CD4-positive, alpha-beta T cell (primary cell): ENCODE measurements at regions not wholly inside any gene's neighbourhood (a gene's known extent, or its start where the extent isn't known, plus 50 kb on each side); places are given as distances from the start of the nearest gene placed in this dataset.

Experiments used
- ATAC-seq: fragments of 200-7000 bp; cut with Tn5 transposase; one replicate; pipeline ENCODE4 v1.10.0; 2022; ENCODE audit warnings: mild to moderate bottlenecking; ENCODE audit not compliant: poor library complexity
- CTCF ChIA-PET: fragments of 350-600 bp; sonication (Branson Sonifier 250); formaldehyde crosslinking; loops from one replicate; lab custom pipeline; 2021; ENCODE audit warnings: antibody characterized with exemption, inconsistent platforms; lab: Charles Lee
- POLR2A ChIA-PET: fragments of 350-600 bp; sonication (Branson Sonifier 250); formaldehyde crosslinking; loops from one replicate; lab custom pipeline; 2021; ENCODE audit warnings: antibody characterized with exemption, inconsistent platforms; lab: Charles Lee
- DNase-seq, 14 experiments: peaks; one replicate each; pipeline ENCODE4 v3.0.0-alpha.2; 2013 to 2020; ENCODE audit warnings: mixed read lengths in 2 of 14
- H3K27ac ChIP-seq, 2 donors: one replicate each; pipeline versions ENCODE4 v1.5.1 to v1.7.0; 2013; ENCODE audit warnings: low read length in 2 of 2, low read depth in 1 of 2, mild to moderate bottlenecking in 1 of 2
- H3K27me3 ChIP-seq, 2 experiments: 1 replicate in 1 of 2; 2 replicates in 1 of 2; pipeline versions ENCODE4 v1.6.1 to v1.7.0; 2013; ENCODE audit warnings: low read length in 2 of 2, control low read depth in 1 of 2, mild to moderate bottlenecking in 1 of 2, moderate library complexity in 1 of 2; ENCODE audit not compliant: insufficient read depth in 2 of 2, control insufficient read depth in 1 of 2
- H3K36me3 ChIP-seq: one replicate; pipeline ENCODE4 v1.6.1; 2013; ENCODE audit warnings: low read length, control low read depth; ENCODE audit not compliant: insufficient read depth
- H3K4me1 ChIP-seq: one replicate; pipeline ENCODE4 v1.6.1; 2013; ENCODE audit warnings: low read length, control low read depth; ENCODE audit not compliant: insufficient read depth
- H3K4me3 ChIP-seq: one replicate; pipeline ENCODE4 v1.5.1; 2013; ENCODE audit warnings: mild to moderate bottlenecking, low read length, moderate library complexity
- H3K9me3 ChIP-seq, 2 experiments: 1 replicate in 1 of 2; 2 replicates in 1 of 2; pipeline versions ENCODE4 v1.6.1 to v1.7.0; 2013; ENCODE audit warnings: low read length in 2 of 2, mild to moderate bottlenecking in 2 of 2, control low read depth in 1 of 2, moderate library complexity in 1 of 2; ENCODE audit not compliant: control insufficient read depth in 1 of 2, insufficient read depth in 1 of 2
- H3K27ac Mint-ChIP-seq: one replicate; pipeline ENCODE4 v1.8.0; 2020; ENCODE audit warnings: mixed read lengths
- H3K27me3 Mint-ChIP-seq: one replicate; pipeline ENCODE4 v1.8.0; 2021; ENCODE audit warnings: mixed read lengths
- H3K36me3 Mint-ChIP-seq: one replicate; pipeline ENCODE4 v1.8.0; 2021; ENCODE audit warnings: low read depth, mixed read lengths
- H3K4me1 Mint-ChIP-seq: one replicate; pipeline ENCODE4 v1.8.0; 2021; ENCODE audit warnings: low read depth, mixed read lengths
- H3K4me3 Mint-ChIP-seq: one replicate; pipeline ENCODE4 v1.8.0; 2020; ENCODE audit warnings: mild to moderate bottlenecking, mixed read lengths
- H3K9me3 Mint-ChIP-seq: one replicate; pipeline ENCODE4 v1.8.0; 2020; ENCODE audit warnings: mixed read lengths
- intact Hi-C, 2 experiments: fragments of 100-400 bp; cut with DNase I in 1 of 2; cut with micrococcal nuclease in 1 of 2; formaldehyde crosslinking; loops; one replicate each; pipeline versions ENCODE4 v1.15.1 to v1.9.0; 2023 to 2025; cut with DNase I, micrococcal nuclease
- TF ChIP-seq, protein P1 (sequence below): fragments of 200-600 bp; IDR thresholded peaks from one replicate; pipeline ENCODE4 v1.8.0; 2022; ENCODE audit warnings: antibody characterized with exemption, mild to moderate bottlenecking

DNA sequence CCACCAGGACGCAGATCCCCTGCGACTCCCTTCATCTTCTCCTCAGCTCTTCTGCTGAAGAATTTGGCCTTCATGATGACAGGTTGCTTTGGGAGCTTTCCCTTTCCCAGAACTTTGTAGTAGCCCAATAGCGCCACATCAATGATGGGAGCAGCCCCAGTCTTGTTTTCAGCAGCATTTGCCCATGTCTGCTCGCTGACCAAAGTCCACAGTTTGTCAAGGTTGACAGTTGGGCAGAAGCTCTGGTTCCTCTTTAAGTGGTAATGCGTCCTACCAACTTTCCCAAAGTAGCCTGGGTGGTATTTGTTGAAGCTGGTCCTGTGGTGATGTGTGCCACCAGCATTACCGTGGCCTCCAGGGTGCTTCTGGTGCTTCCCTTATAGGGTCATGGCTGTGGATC lies 62.2 kb downstream of the GCNT4 start:
- Mint-ChIP-seq H3K4me3 (no peak overlapping the region), H3K27ac (no peak overlapping the region), H3K36me3 (no peaks in the 10 kb centered on the region), H3K27me3 (no peaks in the 10 kb centered on the region), H3K9me3 (peaks cover 5% of the 10 kb centered on the region), H3K4me1 (no peaks in the 10 kb centered on the region)
- ChIA-PET POLR2A (no interaction called here), CTCF (no interaction called here)
- H3K4me1 ChIP-seq: no peaks in the 10 kb centered on the region
- intact Hi-C loops: no loop called here
- ATAC-seq: no peak
- H3K9me3 ChIP-seq: peaks cover 0 to 6% of the 10 kb centered on the region in 2 experiments
- no peak for DNase-seq
- no peak overlapping the region for H3K4me3 ChIP-seq
- no peaks in the 10 kb centered on the region for H3K36me3 ChIP-seq
- no peaks in the 10 kb centered on the region for H3K27me3 ChIP-seq
- TF ChIP-seq, protein P1, sequence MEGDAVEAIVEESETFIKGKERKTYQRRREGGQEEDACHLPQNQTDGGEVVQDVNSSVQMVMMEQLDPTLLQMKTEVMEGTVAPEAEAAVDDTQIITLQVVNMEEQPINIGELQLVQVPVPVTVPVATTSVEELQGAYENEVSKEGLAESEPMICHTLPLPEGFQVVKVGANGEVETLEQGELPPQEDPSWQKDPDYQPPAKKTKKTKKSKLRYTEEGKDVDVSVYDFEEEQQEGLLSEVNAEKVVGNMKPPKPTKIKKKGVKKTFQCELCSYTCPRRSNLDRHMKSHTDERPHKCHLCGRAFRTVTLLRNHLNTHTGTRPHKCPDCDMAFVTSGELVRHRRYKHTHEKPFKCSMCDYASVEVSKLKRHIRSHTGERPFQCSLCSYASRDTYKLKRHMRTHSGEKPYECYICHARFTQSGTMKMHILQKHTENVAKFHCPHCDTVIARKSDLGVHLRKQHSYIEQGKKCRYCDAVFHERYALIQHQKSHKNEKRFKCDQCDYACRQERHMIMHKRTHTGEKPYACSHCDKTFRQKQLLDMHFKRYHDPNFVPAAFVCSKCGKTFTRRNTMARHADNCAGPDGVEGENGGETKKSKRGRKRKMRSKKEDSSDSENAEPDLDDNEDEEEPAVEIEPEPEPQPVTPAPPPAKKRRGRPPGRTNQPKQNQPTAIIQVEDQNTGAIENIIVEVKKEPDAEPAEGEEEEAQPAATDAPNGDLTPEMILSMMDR: no peak
- H3K27ac ChIP-seq: no peak overlapping the region

- H3K4me1 ChIP-seq: no peaks in the 10 kb centered on the region
- Mint-ChIP-seq H3K9me3 (peaks cover 5% of the 10 kb centered on the region), H3K4me1 (no peaks in the 10 kb centered on the region), H3K4me3 (no peak overlapping the region), H3K27me3 (no peaks in the 10 kb centered on the region), H3K36me3 (no peaks in the 10 kb centered on the region), H3K27ac (no peak overlapping the region)
- H3K9me3 ChIP-seq: peaks cover 0 to 6% of the 10 kb centered on the region in 2 experiments
- TF ChIP-seq, protein P1: no peak
- intact Hi-C loops: no loop called here
- H3K27ac ChIP-seq: no peak overlapping the region
- no peak for DNase-seq
- no peaks in the 10 kb centered on the region for H3K27me3 ChIP-seq
- ChIA-PET CTCF (no interaction called here), POLR2A (no interaction called here)
- no peak for ATAC-seq
- H3K36me3 ChIP-seq: no peaks in the 10 kb centered on the region
- H3K4me3 ChIP-seq: no peak overlapping the region
These were observed 63.9 kb downstream of the GCNT4 start for GRCh38 chr5:74988273-74988983.

DNA sequence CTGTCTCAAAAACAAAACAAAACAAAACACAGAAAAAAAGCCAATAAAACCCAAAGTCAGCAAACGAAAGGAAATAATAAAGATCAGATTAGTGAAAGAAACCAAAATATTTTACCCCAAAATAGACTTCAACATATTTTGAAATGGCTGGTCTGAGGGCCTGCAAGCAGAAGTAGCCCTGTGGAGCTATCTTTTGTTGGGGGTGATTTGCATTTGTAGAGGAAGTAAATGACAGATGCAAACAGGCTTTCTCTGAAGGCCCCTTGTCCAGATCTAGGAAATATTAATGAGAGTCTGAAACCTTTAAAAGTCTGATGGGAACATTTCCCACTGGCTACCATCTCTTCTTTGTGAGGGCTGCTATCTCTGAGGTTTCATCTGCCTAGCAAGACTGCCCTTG lies 74.0 kb downstream of the GCNT4 start:
- ATAC-seq (no peak), DNase-seq (no peak)
- H3K36me3 ChIP-seq: no peaks in the 10 kb centered on the region
- H3K9me3 ChIP-seq: no peaks in the 10 kb centered on the region
- no peak overlapping the region for H3K4me3 Mint-ChIP-seq
- H3K36me3 Mint-ChIP-seq: no peaks in the 10 kb centered on the region
- POLR2A ChIA-PET: no interaction called here
- H3K4me1 Mint-ChIP-seq: peaks cover 32% of the 10 kb centered on the region
- intact Hi-C loops: no loop called here
- TF ChIP-seq, protein P1: no peak
- no peak overlapping the region for H3K27ac Mint-ChIP-seq
- CTCF ChIA-PET: no interaction called here
- no peak overlapping the region for H3K27ac ChIP-seq
- H3K9me3 Mint-ChIP-seq: no peaks in the 10 kb centered on the region
- no peak overlapping the region for H3K4me3 ChIP-seq
- no peaks in the 10 kb centered on the region for H3K27me3 Mint-ChIP-seq
- peaks cover 26% of the 10 kb centered on the region for H3K4me1 ChIP-seq
- no peaks in the 10 kb centered on the region for H3K27me3 ChIP-seq
